Lower lobe of right lung (tissue), 2 donors: ENCODE measurements at regions not wholly inside any gene's neighbourhood (a gene's known extent, or its start where the extent isn't known, plus 50 kb on each side); places are given as distances from the start of the nearest gene placed in this dataset.
"Not testable (repeated sequence)": the region's sequence is repeated elsewhere in the genome, so short reads cannot be mapped to it uniquely, and the experiment has no call there.

Experiments
- ATAC-seq, 2 donors: fragments of 200-7000 bp; cut with Tn5 transposase; one replicate each; pipeline ENCODE4 v1.9.1; 2020 to 2022; ENCODE audit warnings: mild to moderate bottlenecking in 2 of 2, moderate library complexity in 2 of 2
- DNase-seq: peaks from one replicate; pipeline ENCODE4 v3.0.0-alpha.2; 2020
- H3K27ac ChIP-seq: fragments of 200-600 bp; one replicate; pipeline ENCODE4 v1.8.0; 2022
- H3K27me3 ChIP-seq: fragments of 200-600 bp; one replicate; pipeline ENCODE4 v1.8.0; 2022; ENCODE audit warnings: low read depth
- H3K36me3 ChIP-seq: fragments of 200-600 bp; one replicate; pipeline ENCODE4 v1.8.0; 2022; ENCODE audit warnings: mild to moderate bottlenecking
- H3K4me1 ChIP-seq: fragments of 200-600 bp; one replicate; pipeline ENCODE4 v1.8.0; 2022
- H3K4me3 ChIP-seq: fragments of 200-600 bp; one replicate; pipeline ENCODE4 v1.8.0; 2022; ENCODE audit warnings: mild to moderate bottlenecking
- H3K9me3 ChIP-seq: fragments of 200-600 bp; one replicate; pipeline ENCODE4 v1.8.0; 2022
- CTCF ChIP-seq: fragments of 200-600 bp; IDR thresholded peaks from one replicate; pipeline ENCODE4 v1.8.0; 2022; ENCODE audit warnings: antibody characterized with exemption, mild to moderate bottlenecking
- intact Hi-C: fragments of 100-400 bp; cut with DNase I; formaldehyde crosslinking; loops from one replicate; pipeline ENCODE4 v1.11.0; 2022
- donor health status: DM: no; HTN: yes; CAD: no; lungs with severe emphysema.

DNA sequence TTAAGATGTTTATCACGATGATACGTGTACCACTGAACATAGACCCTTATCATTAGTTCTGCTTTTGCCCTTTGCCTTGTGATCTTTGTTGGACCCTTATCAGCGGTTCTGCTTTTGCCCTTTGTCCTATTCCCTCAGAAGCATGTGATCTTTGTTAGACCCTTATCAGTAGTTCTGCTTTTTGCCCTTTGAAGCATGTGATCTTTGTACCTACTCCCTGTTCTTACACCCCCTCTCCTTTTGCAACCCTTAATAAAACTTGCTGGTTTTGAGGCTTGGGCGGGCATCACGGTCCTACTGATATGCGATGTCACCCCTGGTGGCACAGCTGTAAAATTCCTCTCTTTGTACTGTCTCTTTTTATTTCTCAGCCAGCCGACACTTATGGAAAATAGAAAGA is 117.0 kb downstream of the SDHAF3 start:
- H3K9me3 ChIP-seq, result peaks cover 16% of the 10 kb centered on the region
- H3K27me3 ChIP-seq, H3K4me3 ChIP-seq, H3K4me1 ChIP-seq, H3K36me3 ChIP-seq, H3K27ac ChIP-seq, DNase-seq, ATAC-seq, intact Hi-C loops: not testable (repeated sequence)

DNA sequence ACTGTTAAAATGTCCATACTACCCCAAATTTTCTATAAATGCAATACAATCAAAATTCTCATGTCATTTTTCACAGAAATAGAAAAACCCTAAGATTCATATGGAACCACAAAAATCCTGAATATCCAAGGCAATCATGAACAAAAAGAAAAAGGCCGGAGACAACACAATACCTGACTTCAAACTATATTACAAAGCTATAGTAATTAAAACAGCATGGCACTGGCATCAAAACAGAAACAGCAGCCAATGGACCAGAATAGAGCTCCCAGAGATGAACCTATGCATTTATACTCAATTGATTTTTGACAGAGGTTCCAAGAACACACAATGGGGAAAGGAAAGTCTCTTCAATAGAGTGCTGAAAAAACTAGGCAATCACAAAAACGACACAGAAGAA is 128.8 kb downstream of the SDHAF3 start:
- no peak for ATAC-seq
- intact Hi-C loops, result no loop called here
- no peak overlapping the region for H3K27ac ChIP-seq

GRCh38 chr7:97258187-97258586 is 140.7 kb downstream of the SDHAF3 start:
- ATAC-seq, intact Hi-C loops: not testable (repeated sequence)

More for the DNA sequence above, 128.8 kb downstream of the SDHAF3 start:
- Histone ChIP-seq H3K36me3 (no peaks in the 10 kb centered on the region), H3K9me3 (peaks cover 20% of the 10 kb centered on the region), H3K4me3 (no peak overlapping the region), H3K27me3 (no peaks in the 10 kb centered on the region), H3K4me1 (no peaks in the 10 kb centered on the region)
- DNase-seq, result no peak
- no peak for TF ChIP-seq CTCF

DNA sequence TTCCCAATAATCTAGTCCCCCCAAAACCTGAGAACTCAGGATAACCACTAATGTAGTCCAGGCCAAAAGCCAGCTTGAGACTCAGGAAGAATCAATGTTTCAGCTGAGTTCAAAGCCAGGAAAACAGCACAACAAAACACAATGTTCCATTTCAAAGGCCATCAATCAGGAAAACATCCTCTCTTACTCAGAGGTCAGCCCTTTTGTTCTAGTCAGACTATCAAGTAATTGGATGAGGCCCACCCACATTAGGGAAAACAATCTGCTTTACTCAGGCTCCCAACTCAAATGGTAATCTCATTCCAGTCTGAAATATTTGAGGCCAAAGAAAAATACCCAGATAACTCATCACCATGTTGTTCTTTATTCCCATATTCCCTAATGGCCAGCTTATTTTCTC is 152.2 kb downstream of the SDHAF3 start:
- Histone ChIP-seq H3K27ac (no peak overlapping the region), H3K4me1 (no peaks in the 10 kb centered on the region), H3K9me3 (no peaks in the 10 kb centered on the region), H3K27me3 (no peaks in the 10 kb centered on the region), H3K4me3 (no peak overlapping the region), H3K36me3 (no peaks in the 10 kb centered on the region)
- ATAC-seq (no peak), DNase-seq (no peak)
- TF ChIP-seq CTCF, result no peak
- intact Hi-C loops, result no loop called here

More at GRCh38 chr7:97258187-97258586, 140.7 kb downstream of the SDHAF3 start:
- not testable (repeated sequence) for H3K27ac ChIP-seq, H3K27me3 ChIP-seq, H3K9me3 ChIP-seq, DNase-seq, H3K4me1 ChIP-seq, H3K4me3 ChIP-seq, H3K36me3 ChIP-seq

GRCh38 chr7:97270280-97270679 is 152.8 kb downstream of the SDHAF3 start:
- Histone ChIP-seq H3K27ac (no peak overlapping the region), H3K4me3 (no peak overlapping the region), H3K36me3 (no peaks in the 10 kb centered on the region), H3K27me3 (no peaks in the 10 kb centered on the region), H3K9me3 (no peaks in the 10 kb centered on the region), H3K4me1 (no peaks in the 10 kb centered on the region)
- no peak for TF ChIP-seq CTCF
- intact Hi-C loops, result no loop called here
- no peak for DNase-seq
- ATAC-seq, result no peak

- H3K27ac ChIP-seq, result no peak overlapping the region
- ATAC-seq, result no peak
- TF ChIP-seq CTCF, result no peak
- intact Hi-C loops, result no loop called here
- H3K4me3 ChIP-seq, result no peak overlapping the region
- no peaks in the 10 kb centered on the region for H3K27me3 ChIP-seq
- H3K9me3 ChIP-seq, result no peaks in the 10 kb centered on the region
- DNase-seq, result no peak
- H3K4me1 ChIP-seq, result no peaks in the 10 kb centered on the region
- H3K36me3 ChIP-seq, result no peaks in the 10 kb centered on the region
These were observed 154.1 kb downstream of the SDHAF3 start for GRCh38 chr7:97271619-97272018.
